WTC11 (cell line): ENCODE measurements at regions not wholly inside any gene's neighbourhood (a gene's known extent, or its start where the extent isn't known, plus 50 kb on each side); places are given as distances from the start of the nearest gene placed in this dataset.

Experiments
- ATAC-seq: fragments of 200-7000 bp; cut with Tn5 transposase; 2 replicates; pipeline ENCODE4 v1.10.0; 2021; ENCODE audit warnings: mild to moderate bottlenecking, moderate library complexity
- CTCF ChIA-PET: fragments of 300-600 bp; sonication (Branson Sonifier 250); formaldehyde crosslinking; loops from one replicate; lab custom pipeline; 2021; ENCODE audit warnings: antibody characterized with exemption; lab: Charles Lee
- POLR2A ChIA-PET: fragments of 350-600 bp; sonication (Branson Sonifier 250); formaldehyde crosslinking; loops from one replicate; lab custom pipeline; 2021; ENCODE audit warnings: antibody characterized with exemption; lab: Charles Lee
- DNase-seq: peaks from one replicate; pipeline ENCODE4 v3.0.0; 2021; ENCODE audit warnings: low spot score
- H3K27ac Mint-ChIP-seq: 2 replicates; pipeline ENCODE4 v1.8.0; 2021; ENCODE audit warnings: mixed read lengths
- H3K27me3 Mint-ChIP-seq: 2 replicates; pipeline ENCODE4 v1.8.0; 2021; ENCODE audit warnings: low read depth, mild to moderate bottlenecking, moderate library complexity, mixed read lengths
- H3K36me3 Mint-ChIP-seq: 2 replicates; pipeline ENCODE4 v1.8.0; 2021; ENCODE audit warnings: mixed read lengths
- H3K4me1 Mint-ChIP-seq: 2 replicates; pipeline ENCODE4 v1.8.0; 2022; ENCODE audit warnings: mixed read lengths
- H3K4me3 Mint-ChIP-seq: 2 replicates; pipeline ENCODE4 v1.8.0; 2021; ENCODE audit warnings: mild to moderate bottlenecking, moderate library complexity, mixed read lengths
- H3K9me3 Mint-ChIP-seq: 2 replicates; pipeline ENCODE4 v1.8.0; 2021; ENCODE audit warnings: mixed read lengths
- AFF4 ChIP-seq: sonication (generic); formaldehyde crosslinking; IDR thresholded peaks from 2 replicates; pipeline ENCODE4 v1.8.1; 2023; ENCODE audit warnings: mild to moderate bottlenecking, missing genetic modification reagents, borderline replicate concordance
- AR ChIP-seq: fragments of 250-450 bp; sonication (Bioruptor Pico); IDR thresholded peaks from 2 replicates; pipeline ENCODE4 v1.9.0; 2021; ENCODE audit warnings: mild to moderate bottlenecking
- ARID4B ChIP-seq: sonication (generic); formaldehyde crosslinking; IDR thresholded peaks from 2 replicates; pipeline ENCODE4 v1.8.0; 2023; ENCODE audit warnings: missing genetic modification reagents, mild to moderate bottlenecking, borderline replicate concordance
- ATF3 ChIP-seq: sonication (generic); formaldehyde crosslinking; conservative IDR thresholded peaks from 2 replicates; pipeline ENCODE4 v1.8.1; 2022; ENCODE audit warnings: mild to moderate bottlenecking, missing genetic modification reagents
- ELF4 ChIP-seq: sonication (generic); formaldehyde crosslinking; IDR thresholded peaks from 2 replicates; pipeline ENCODE4 v1.8.1; 2022; ENCODE audit warnings: low read depth, mild to moderate bottlenecking, moderate library complexity, missing genetic modification reagents
- FOXJ3 ChIP-seq: sonication (generic); formaldehyde crosslinking; IDR thresholded peaks from 2 replicates; pipeline ENCODE4 v1.9.0; 2021; ENCODE audit warnings: missing genetic modification reagents, mild to moderate bottlenecking, borderline replicate concordance
- GRHL2 ChIP-seq: fragments of 250-450 bp; sonication (Bioruptor Pico); IDR thresholded peaks from 2 replicates; pipeline ENCODE4 v1.8.0; 2022; ENCODE audit warnings: mild to moderate bottlenecking, moderate library complexity; ENCODE audit not compliant: insufficient replicate concordance, severe bottlenecking
- IRF1 ChIP-seq: sonication (generic); formaldehyde crosslinking; IDR thresholded peaks from 2 replicates; pipeline ENCODE4 v1.8.0; 2023; ENCODE audit warnings: missing genetic modification reagents
- KAT7 ChIP-seq: sonication (generic); formaldehyde crosslinking; IDR thresholded peaks from 2 replicates; pipeline ENCODE4 v1.8.1; 2023; ENCODE audit warnings: missing genetic modification reagents, mild to moderate bottlenecking, borderline replicate concordance
- NFYB ChIP-seq: sonication (generic); formaldehyde crosslinking; conservative IDR thresholded peaks from 2 replicates; pipeline ENCODE4 v1.8.0; 2022; ENCODE audit warnings: low read depth, missing genetic modification reagents
- PRDM15 ChIP-seq: sonication (generic); formaldehyde crosslinking; IDR thresholded peaks from 2 replicates; pipeline ENCODE4 v1.8.0; 2022; ENCODE audit warnings: missing genetic modification reagents
- ZMAT4 ChIP-seq: fragments of 250-450 bp; sonication (Bioruptor Pico); IDR thresholded peaks from 2 replicates; pipeline ENCODE4 v1.9.0; 2021; ENCODE audit warnings: mild to moderate bottlenecking
- ZNF416 ChIP-seq: fragments of 250-450 bp; sonication (Bioruptor Pico); IDR thresholded peaks from 2 replicates; pipeline ENCODE4 v1.9.0; 2021; ENCODE audit warnings: mild to moderate bottlenecking, inconsistent platforms
- ZSCAN18 ChIP-seq: fragments of 250-450 bp; sonication (Bioruptor Pico); IDR thresholded peaks from 2 replicates; pipeline ENCODE4 v2.1.2; 2022; ENCODE audit warnings: mild to moderate bottlenecking, moderate library complexity

- TF ChIP-seq ZSCAN18 = no peak
- no peak for TF ChIP-seq ELF4 (CRISPR knock-in tag)
- no peak for TF ChIP-seq ZMAT4 (CRISPR knock-in tag)
- no peak for TF ChIP-seq AR (CRISPR knock-in tag)
- TF ChIP-seq ZNF416 = no peak
- TF ChIP-seq GRHL2 (CRISPR knock-in tag) = no peak
- no peak for TF ChIP-seq IRF1
- TF ChIP-seq ARID4B (CRISPR knock-in tag) = no peak
Measured at GRCh38 chr12:9363145-9363544, 154.9 kb upstream of the PZP start (continued).

- no peak overlapping the region for H3K4me3 Mint-ChIP-seq
- POLR2A ChIA-PET = no interaction called here
- H3K36me3 Mint-ChIP-seq = no peaks in the 10 kb centered on the region
- DNase-seq (no peak), ATAC-seq (no peak)
- peaks cover 4% of the 10 kb centered on the region; the same call in 1 of the 2 replicates for H3K9me3 Mint-ChIP-seq
- H3K27me3 Mint-ChIP-seq = peaks cover 2% of the 10 kb centered on the region; the same call in 1 of the 2 replicates
- no peak overlapping the region for H3K27ac Mint-ChIP-seq
- peaks cover 43% of the 10 kb centered on the region for H3K4me1 Mint-ChIP-seq
- CTCF ChIA-PET = interaction anchor here (1.9 to 2.5 kb wide), 2 partner anchors 10 to 16 kb away, joined by 7 to 12 read pairs; no protein-coding TSS in a partner anchor
- TF ChIP-seq NFYB (CRISPR knock-in tag) = no peak
- no peak for TF ChIP-seq AFF4 (CRISPR knock-in tag)
- no peak for TF ChIP-seq PRDM15
- no peak for TF ChIP-seq FOXJ3 (CRISPR knock-in tag)
- no peak for TF ChIP-seq KAT7
- TF ChIP-seq ATF3 (CRISPR knock-in tag) = no peak
- no peak for TF ChIP-seq AR (CRISPR knock-in tag)
Measured at GRCh38 chr12:9361879-9362326, 153.7 kb upstream of the PZP start.
